Ammon's horn (tissue), 1 donor: ENCODE measurements at regions not wholly inside any gene's neighbourhood (a gene's known extent, or its start where the extent isn't known, plus 50 kb on each side); places are given as distances from the start of the nearest gene placed in this dataset.

ENCODE experiments used
- DNase-seq: peaks from one replicate; pipeline ENCODE4 v3.0.0-alpha.2; 2016; ENCODE audit warnings: low spot score

DNA sequence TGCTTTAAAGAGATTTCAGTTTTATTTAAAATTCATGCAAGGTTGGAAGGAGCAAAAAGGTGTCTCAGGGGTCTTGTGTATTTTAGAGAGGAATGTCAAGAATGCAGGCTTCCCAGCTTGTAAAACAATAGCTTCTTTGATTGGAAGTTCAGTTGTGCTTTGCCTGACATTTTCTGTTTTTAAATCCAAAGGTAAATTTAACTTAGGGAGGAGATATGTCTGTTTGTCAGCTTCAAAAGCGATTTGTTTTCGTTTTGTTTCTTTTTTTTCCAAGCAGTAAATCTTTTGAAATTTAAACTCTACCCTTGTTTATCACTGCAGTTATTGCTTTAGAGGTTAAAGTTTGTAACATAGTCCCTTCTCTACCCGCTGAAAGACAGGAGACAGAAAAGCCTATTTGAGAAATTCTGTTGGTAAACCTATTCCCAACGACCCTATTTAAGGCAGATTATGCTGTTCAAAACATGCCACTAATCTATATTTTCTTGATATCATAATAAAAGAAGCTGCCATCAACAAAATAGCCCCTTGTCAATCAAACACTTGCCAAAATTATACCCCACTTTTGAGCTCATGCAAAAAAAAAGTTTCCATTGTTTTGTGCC, 639.6 kb downstream of the IRS1 start:
- no peak for DNase-seq

DNA sequence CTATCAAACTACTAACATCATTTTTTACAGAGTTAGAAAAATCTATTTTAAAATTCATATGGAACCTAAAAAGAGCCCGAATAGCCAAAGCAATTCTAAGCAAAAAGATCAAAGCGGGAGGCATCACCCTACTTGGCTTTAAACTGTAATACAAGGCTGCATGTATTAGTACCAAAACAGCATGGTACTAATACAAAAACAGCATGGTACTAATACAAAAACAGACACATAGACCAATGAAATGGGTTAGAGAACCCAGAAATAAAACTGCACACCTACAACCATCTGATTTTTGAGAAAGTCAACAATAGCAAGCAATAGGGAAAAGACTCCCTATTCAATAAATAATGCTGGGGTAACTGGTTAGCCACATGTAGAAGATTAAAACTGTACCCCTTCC, 640.7 kb downstream of the IRS1 start:
- DNase-seq = no peak

DNA sequence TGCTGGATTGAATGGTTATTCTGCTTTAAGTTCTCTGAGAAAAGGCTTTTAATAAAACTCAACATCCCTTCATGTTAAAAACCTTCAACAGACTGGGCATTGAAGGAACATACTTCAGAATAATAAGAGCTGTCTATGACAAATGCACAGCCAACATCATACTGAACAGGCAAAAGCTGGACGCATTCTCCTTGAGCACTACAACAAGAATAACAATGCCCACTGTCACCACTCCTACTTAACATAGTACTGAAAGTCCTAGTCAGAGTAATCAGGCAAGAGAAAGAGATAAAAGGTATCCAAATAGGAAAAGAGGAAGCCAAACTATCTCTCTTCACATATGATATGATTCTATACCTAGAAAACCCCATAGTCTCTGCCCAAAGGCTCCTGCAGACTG, 641.4 kb downstream of the IRS1 start:
- DNase-seq = no peak

DNA sequence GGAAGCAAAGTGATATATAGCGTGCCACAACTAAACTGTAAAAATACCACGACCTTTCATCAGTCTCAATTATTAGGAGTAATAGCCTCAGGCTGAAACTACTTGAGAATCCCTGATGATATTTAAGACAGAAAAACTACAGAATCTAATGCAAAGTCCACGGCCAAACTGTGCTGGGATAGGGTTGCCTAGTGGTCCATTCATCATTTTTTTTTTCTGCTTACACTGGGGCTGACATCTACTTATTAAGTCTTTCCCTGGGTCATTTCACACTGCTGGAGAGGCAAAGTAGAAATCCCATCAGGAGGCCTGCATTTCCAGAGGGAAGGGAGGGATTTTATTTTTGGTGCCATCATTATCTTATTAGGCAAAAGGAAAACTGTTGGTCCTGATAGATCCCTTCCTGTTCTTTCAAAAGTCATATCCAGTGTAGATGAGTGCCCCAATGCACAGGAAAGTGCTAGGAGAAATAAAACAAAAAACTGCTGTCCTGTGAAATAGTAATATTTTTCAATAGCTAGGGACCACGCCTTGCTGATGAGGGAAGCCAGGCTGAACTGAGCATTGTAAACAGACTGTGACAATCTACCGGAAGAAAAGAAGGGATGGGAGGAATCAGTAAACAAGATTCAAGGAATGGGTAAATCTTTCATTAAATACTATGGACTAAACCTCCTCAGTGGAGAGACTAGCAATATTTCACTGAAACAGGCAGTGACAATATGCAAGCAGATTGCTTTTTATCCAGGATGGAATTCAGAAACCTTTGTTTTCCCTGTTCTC, 644.3 kb downstream of the IRS1 start:
- no peak for DNase-seq

DNA sequence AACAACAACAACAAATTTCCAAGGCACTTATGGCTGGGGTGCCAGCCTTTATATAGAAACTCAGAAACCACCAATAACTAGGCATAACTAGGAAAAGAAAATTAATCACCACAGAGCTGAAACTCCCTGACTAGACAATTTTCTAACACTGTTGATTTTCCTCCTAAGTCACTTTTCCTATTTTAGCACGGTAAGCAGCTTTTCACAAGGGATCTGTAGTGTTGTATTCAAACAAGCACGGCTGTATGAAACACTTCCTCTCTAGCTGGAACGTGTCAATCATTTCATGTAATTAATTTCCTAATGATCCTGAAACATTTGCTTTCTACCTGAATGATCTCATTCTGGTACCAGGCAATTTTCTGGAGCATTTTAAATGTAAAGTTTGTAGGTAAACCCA, 645.0 kb downstream of the IRS1 start:
- no peak for DNase-seq

DNA sequence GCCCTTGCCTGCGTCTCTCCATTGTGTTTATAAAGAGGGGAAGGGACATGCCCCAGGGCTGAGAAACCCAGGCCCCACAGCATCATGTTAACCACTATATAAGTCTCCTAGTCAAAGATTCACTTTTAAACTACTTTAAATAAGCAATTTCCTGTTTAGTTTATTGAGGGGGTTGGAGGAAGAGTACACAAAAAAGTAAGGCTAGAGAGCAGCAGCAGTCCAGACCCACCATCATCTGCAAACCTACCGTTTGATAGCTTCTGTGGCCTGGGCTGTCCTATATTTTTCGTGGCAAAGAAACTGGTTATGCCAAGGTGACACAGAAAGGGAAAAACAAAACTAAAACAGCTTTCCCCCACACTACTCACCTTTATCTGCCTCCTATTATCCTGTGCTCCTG, 646.1 kb downstream of the IRS1 start:
- DNase-seq = no peak

DNA sequence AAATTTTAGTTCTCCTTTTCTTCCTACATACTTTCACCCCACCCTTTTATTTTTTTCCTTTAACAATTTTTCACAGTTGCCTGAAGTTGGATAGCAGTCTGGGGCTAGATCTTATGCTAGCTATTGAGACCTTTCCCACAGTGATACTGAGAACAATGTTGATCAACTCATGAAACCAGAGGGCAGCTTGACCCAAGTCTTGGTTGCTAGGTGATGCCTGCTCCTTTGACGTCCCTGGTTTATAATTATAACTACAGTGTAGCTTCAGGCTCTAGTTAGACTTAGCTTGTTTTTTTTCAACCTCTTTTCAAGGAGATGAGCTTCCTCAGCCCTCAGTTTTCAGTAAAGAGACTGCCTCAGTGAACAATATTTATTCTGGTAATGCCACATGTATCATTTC, 648.5 kb downstream of the IRS1 start:
- no peak for DNase-seq

DNA sequence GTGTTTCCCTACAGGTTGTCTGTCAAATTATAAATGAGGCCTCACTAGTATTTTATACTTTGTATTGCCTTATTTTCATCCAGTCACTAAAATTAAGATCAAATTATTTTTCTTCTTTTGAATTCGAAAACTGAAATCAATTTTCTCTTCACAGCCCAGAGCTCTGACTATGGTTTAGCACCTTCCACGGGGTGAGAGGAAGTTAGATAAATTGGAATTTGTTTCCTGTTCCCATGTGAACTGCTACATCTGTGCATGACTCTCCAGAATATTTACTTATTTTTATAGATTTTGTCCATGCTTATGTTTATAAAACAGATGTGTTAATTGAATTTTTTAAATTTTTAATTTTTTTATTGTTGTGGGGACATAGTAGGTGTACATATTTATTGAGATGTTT, 656.5 kb downstream of the IRS1 start:
- no peak for DNase-seq

DNA sequence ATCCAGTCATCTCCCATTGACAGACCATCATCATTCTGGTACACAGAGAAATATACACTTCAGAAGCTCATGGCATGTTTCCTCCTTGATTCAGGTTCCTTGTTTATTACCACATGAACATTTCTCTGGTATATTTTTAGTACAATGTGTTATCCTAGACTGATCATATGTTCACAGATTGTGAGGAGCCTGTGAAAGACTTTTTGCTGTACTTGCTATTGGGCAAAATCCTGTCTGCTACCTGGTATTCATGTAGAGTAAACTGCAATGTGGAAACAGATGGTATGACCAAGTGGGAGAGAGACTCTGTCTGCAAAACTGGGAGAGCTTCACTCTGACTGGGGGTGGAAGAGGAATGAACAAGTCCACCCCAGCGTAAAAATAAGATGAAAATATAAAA, 657.2 kb downstream of the IRS1 start:
- peak; percentile 39 for DNase-seq

DNA sequence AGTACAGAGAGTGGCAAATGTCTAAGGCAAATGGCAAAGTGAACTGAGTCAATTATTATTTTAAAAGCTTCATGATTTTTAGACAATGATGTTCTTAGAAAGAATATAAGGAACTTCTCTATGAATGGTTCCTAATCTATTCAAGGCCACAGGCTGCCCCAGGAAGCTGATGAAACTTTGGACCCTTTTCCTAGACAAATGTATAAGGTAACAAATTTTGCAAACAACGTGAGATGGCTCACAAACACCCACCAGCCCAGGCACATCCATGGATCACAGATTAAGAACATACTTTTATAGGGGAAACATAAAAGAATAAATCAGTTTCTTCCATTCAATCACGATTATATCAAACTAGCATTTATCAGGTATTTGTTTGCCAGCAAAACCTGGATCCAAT, 659.0 kb downstream of the IRS1 start:
- no peak for DNase-seq

DNA sequence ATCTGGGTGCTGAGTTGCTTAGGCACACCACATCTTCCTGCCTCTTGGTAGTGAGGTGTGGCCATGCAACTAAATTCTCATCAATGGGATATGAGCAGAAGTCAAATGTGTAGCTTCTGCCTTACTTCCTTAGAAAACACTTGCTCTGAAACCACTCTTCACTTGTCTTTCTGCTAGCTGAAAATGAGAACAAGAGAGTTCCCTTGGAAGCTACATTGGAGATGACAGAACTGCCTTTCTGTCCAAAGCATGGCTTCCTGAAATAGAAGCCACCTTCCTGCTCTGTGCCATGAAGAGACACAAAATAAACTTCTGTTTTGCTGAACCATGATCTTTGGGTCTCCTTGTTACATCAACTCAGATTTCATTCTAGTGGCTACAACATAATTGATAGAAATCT, 659.9 kb downstream of the IRS1 start:
- peak; percentile 28 for DNase-seq

DNA sequence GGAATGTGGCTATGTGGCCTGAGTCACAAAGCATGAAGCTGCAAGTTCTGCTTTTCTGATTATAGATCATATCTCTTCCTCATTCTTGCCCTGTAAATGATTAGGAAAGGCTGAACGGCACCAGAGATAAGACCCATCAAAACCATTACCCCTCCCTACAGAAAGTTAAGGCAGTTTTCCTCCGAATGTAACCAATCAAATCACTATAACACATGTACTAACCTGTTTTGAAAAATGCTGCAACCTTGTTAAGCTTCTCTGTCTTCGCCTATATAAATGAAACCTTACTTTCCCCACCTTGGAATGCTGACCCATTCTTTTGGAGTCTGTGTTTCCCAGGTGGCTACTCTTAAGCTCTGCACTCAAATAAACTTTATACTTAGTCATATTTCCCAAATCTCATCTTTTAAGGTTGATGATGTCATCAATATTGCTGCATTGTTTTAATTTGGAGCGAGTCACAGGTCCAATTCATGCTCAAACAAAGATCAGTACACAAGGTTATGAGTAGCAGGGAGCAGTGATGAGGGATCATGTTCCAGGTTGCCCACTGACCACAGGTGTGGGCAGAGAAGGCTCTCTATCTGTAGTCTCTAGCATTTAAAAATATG, 662.3 kb downstream of the IRS1 start:
- DNase-seq = no peak

DNA sequence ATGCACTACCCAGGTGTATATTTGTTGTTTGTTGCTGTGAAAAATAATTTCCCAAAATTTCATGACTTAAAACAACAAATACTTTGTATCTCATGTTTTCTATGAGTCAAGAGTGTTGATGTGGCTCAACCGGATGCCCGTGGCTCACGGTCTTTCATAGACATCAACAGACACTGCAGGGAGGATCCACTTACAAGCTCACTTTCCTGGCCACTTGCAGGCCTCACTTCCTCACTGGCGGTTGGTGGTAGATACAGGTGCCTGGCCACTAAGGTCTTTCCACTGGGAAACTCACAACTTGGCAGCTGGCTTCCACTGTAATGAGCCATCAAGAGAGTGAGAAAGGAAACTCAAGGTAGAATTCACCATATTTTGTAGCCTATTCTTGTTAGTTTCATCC, 662.9 kb downstream of the IRS1 start:
- DNase-seq = no peak

DNA sequence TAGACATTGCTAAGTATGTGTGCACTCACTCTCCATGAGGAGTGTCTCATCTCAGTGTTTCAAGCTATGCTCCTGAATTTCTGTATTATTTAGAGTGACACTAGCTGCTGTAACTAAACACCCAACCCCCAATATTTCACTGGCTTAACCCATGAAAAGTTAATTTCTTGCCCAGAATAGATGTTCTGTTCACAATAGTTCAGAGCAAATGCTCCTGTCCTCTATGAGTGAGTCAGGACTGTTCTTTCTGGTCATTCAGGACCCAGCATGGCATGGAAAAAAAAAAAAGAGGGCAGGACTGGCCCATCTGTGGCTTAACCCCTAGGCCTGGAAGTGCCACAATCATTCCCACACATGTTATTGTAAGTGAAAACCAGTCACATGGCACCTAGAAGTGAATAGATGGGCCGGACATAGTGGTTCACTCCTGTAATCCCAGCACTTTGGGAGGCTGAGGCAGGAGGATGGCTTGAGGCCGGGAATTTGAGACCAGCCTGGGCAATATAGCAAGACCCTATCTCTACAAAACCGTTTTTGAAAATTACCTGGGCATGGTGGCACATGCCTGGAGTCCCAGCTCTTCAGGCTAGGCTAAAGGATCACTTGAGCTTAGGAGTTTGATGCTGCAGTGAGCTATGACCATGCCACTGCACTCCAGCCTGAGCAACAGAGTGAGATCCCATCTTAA, 663.6 kb downstream of the IRS1 start:
- DNase-seq = no peak

DNA sequence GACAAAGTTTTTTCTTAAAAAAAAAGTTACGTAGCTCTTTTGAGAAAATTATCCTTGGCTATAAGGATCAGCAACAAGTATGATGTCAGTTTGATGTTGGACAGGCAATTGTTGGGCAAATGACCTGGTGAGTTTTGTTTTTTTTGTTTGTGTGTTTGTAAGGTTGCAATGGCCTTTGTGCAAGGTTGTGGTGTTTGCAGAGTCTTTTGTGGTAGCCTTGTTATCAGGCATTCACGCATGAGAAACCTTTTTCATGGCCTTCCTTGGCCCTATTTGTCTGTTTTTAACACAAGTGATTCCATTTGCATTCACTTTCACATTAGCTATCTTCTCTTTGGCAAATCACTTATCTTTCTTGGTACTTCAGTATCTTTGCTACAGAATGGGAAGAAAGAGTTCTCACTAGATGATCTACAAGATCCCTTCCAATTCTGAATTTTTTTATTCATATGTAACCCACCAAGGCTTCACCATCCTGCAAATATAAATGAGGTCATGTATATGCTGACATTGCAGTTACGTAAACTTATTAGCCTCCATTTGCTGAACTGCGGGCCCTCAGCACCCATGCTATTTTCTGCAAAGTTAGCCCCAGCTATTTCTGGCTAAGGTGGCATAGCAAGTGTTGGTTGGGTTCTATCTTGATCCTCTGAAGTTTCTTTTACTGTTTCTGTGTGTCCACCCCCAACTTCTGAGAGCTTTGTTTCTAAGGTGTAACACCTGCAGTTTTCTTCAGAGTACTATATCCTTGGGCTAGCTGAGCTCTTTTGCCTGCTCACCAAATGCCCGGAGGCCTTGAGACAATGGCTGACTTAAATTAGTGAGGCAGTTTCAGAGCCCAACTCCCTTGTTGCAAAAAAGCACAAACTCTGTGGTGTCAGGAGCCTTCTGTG, 667.1 kb downstream of the IRS1 start:
- DNase-seq = no peak

DNA sequence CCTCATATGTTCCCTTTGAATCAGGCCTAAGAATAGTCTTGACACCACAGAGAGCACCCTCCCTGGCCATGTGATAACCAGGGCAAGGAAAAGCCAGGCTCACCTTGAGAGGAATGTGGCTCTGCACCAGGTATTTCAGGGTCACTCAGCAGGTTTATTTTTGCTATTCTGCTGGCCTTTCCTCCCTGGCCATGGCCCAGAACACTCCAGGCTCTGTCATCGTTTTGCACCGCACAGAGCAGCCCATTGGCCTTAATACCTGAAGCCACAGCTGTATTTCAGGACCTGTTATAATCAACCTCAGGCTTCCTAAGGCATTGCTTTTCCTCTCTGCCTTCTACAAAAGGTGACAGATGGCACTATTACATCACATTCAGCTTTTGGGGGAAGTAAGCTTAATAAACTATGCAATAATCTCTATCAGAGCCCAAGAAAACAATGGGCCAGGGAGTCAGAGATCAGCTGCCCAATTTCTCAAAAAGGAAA, 668.3 kb downstream of the IRS1 start:
- peak; percentile 18 for DNase-seq

DNA sequence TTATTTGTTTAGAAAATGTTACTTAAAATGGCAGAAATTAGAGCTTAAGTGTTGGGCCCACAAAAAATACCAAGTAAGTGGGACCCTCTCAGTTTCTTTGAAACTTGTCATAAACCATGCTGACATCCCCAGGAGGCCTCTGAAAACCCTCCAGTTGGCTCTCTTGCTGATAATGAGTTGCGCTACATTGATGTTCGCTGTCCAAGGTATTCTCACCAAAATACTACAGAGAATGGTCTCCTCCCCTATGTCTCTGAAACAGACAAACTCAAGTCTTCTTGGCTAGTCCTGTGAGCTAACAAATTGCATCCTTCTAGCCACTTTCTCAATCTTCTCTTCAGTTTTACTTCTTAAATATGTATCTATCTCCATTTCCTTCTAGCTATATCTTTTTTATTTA, 669.4 kb downstream of the IRS1 start:
- DNase-seq = no peak

DNA sequence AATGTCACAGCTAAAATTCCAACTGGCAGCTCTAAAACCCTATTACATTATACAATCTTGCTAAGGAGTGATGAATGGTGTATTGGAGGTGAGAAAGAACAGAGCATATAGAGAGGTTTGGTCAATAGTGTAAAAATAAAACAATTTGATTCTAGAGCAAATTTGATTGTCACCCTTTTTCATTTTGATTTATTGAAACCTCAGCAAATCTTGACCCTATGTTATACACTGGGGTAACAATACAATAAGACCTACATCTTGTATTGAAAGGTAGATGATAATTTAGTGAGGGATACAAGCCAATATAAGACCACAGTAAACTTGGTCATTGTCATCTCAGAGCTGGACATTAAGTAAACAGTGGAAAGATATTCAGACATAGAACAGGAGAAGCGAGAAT, 671.9 kb downstream of the IRS1 start:
- no peak for DNase-seq

DNA sequence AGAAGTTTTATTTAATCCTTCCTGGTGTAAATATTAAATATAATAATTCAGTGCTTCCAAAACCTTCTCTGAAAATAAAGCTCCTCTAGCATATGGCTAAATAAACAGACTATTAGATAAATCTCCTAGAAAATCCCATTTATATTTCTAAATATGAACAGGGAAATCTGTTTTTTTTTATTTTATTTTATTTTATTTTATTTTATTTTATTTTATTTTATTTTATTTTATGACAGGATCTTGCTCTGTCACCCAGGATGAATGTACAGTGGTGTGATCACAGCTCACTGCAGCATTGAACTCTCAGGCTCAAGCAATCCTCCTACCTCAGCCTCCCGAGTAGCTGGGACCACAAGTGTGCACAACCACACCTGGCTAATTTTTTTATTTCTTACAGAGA, 673.5 kb downstream of the IRS1 start:
- DNase-seq = no peak

DNA sequence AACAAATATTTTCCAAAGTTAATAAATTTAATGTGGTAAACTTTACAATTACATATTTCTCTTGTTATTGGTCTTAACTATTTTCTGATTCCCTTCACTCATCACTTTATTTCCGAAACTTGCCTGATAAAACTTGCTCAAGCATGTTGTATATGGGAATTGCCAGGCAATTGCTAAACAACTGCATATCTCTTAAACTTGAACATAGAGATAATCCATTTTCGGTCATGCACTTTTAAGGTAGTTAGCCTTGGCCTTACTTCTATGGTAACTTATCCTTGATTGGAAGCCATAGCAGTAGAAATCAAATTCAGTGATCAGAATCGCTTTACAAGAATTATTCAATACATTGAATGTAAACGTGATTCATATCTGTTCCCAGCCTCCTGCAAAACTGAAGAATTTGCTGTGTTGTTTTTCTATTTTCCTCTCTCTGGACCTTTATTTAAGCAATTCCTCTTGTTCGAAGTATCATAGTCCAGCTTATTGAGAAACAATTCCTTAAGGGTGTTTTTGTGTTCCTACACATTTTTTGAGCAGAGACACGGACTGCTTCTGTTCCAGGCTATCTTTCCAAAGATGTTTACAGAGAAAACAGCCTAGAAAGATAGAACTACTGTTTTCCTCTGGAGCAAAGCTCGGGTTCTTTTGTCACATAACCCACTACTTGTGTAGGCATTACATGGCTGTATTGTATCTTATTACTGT, 674.3 kb downstream of the IRS1 start:
- DNase-seq = no peak

DNA sequence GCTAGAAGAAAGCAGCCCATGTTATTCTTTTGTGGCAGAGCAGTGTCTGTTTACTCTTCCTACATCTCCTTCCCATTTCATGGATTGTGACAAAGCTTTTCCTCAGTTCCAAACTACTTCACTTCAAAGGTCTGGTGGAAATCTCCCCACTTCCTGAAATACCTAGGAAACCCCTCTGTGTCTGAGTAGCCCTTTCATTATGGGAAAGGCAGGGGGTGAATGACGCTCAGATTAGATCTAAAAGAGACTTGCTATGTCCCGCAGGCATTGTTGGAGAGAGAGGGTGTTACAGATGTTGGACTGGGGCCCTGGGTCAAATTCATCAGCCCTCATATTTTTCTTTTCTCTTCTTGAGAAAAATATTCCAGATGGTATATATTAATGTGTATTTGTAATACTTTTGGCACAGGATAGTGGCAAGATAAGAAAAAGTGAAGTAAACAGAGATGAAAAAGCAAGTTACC, 675.0 kb downstream of the IRS1 start:
- DNase-seq = no peak
